ENCODE measurements at regions not wholly inside any gene's neighbourhood (a gene's known extent, or its start where the extent isn't known, plus 50 kb on each side); places are given as distances from the start of the nearest gene placed in this dataset.

GRCh38 chr12:77406219-77406905 is 341.0 kb upstream of the E2F7 start:
- DNase-seq (ENCODE audit: low read depth), result no peak

GRCh38 chr12:77402716-77403115 is 337.3 kb upstream of the E2F7 start:
- peak; percentile 38 for DNase-seq (ENCODE audit: low read depth)

- no peak for DNase-seq (ENCODE audit: low read depth)
These were observed 336.4 kb upstream of the E2F7 start for GRCh38 chr12:77401770-77402081.

GRCh38 chr12:77401064-77401769 is 335.8 kb upstream of the E2F7 start:
- no peak for DNase-seq (ENCODE audit: low read depth)

- DNase-seq (ENCODE audit: low read depth), result no peak
These were observed 327.2 kb upstream of the E2F7 start for GRCh38 chr12:77392467-77393088.

- no peak for DNase-seq (ENCODE audit: low read depth)
These were observed 323.3 kb upstream of the E2F7 start for GRCh38 chr12:77388445-77389265.

GRCh38 chr12:77387671-77388070 is 322.3 kb upstream of the E2F7 start:
- no peak for DNase-seq (ENCODE audit: low read depth)

GRCh38 chr12:77387214-77387613 is 321.8 kb upstream of the E2F7 start:
- DNase-seq (ENCODE audit: low read depth), result no peak

GRCh38 chr12:77384941-77385340 is 319.6 kb upstream of the E2F7 start:
- no peak for DNase-seq (ENCODE audit: low read depth)

GRCh38 chr12:77382096-77382742 is 316.9 kb upstream of the E2F7 start:
- no peak for DNase-seq (ENCODE audit: low read depth)

- DNase-seq (ENCODE audit: low read depth), result no peak
These were observed 312.3 kb upstream of the E2F7 start for GRCh38 chr12:77377622-77378021.

GRCh38 chr12:77377116-77377515 is 311.7 kb upstream of the E2F7 start:
- peak; percentile 43 for DNase-seq (ENCODE audit: low read depth)

GRCh38 chr12:77374673-77375072 is 309.3 kb upstream of the E2F7 start:
- DNase-seq (ENCODE audit: low read depth), result no peak

GRCh38 chr12:77372494-77372893 is 307.1 kb upstream of the E2F7 start:
- no peak for DNase-seq (ENCODE audit: low read depth)

GRCh38 chr12:77372026-77372425 is 306.7 kb upstream of the E2F7 start:
- DNase-seq (ENCODE audit: low read depth), result no peak

GRCh38 chr12:77368379-77368778 is 303.0 kb upstream of the E2F7 start:
- no peak for DNase-seq (ENCODE audit: low read depth)

- no peak for DNase-seq (ENCODE audit: low read depth)
These were observed 301.2 kb upstream of the E2F7 start for GRCh38 chr12:77366616-77367015.

GRCh38 chr12:77364400-77364799 is 299.0 kb upstream of the E2F7 start:
- no peak for DNase-seq (ENCODE audit: low read depth)

- no peak for DNase-seq (ENCODE audit: low read depth)
These were observed 297.3 kb upstream of the E2F7 start for GRCh38 chr12:77362509-77363210.

- DNase-seq (ENCODE audit: low read depth), result no peak
These were observed 292.3 kb upstream of the E2F7 start for GRCh38 chr12:77357655-77358054.

GRCh38 chr12:77354766-77355362 is 289.5 kb upstream of the E2F7 start:
- DNase-seq (ENCODE audit: low read depth), result no peak

Data from non-pigmented ciliary epithelial cell (primary cell).